WERI-Rb-1 (cell line): ENCODE measurements at regions not wholly inside any gene's neighbourhood (a gene's known extent, or its start where the extent isn't known, plus 50 kb on each side); places are given as distances from the start of the nearest gene placed in this dataset.
"Not testable (repeated sequence)": the region's sequence is repeated elsewhere in the genome, so short reads cannot be mapped to it uniquely, and the experiment has no call there.

Experiments
- DNase-seq: peaks from one replicate; pipeline ENCODE4 v3.0.0-alpha.2; 2020
- H3K27ac ChIP-seq: fragments of 250-450 bp; sonication (Bioruptor Pico); 2 replicates; pipeline ENCODE4 v1.5.1; 2020; ENCODE audit warnings: mild to moderate bottlenecking, moderate library complexity
- H3K27me3 ChIP-seq: fragments of 250-450 bp; sonication (Bioruptor Pico); 2 replicates; pipeline ENCODE4 v1.5.1; 2021; ENCODE audit warnings: mild to moderate bottlenecking, low read depth, moderate library complexity; ENCODE audit not compliant: insufficient read depth, severe bottlenecking
- H3K36me3 ChIP-seq: fragments of 250-450 bp; sonication (Bioruptor Pico); 2 replicates; pipeline ENCODE4 v1.5.1; 2020; ENCODE audit warnings: mild to moderate bottlenecking, moderate library complexity
- H3K4me3 ChIP-seq: 2 replicates; pipeline ENCODE4 v1.5.1; 2011; ENCODE audit warnings: low read depth, mild to moderate bottlenecking, control low read depth, low read length
- H3K9me3 ChIP-seq: fragments of 250-450 bp; sonication (Bioruptor Pico); 2 replicates; pipeline ENCODE4 v1.5.1; 2021; ENCODE audit warnings: mild to moderate bottlenecking, moderate library complexity; ENCODE audit not compliant: severe bottlenecking
- TF ChIP-seq, protein P1 (sequence below): IDR thresholded peaks from 2 replicates; pipeline ENCODE4 v1.5.1; 2011; ENCODE audit warnings: low read depth, mild to moderate bottlenecking, control low read depth, inconsistent platforms, low read length

DNA sequence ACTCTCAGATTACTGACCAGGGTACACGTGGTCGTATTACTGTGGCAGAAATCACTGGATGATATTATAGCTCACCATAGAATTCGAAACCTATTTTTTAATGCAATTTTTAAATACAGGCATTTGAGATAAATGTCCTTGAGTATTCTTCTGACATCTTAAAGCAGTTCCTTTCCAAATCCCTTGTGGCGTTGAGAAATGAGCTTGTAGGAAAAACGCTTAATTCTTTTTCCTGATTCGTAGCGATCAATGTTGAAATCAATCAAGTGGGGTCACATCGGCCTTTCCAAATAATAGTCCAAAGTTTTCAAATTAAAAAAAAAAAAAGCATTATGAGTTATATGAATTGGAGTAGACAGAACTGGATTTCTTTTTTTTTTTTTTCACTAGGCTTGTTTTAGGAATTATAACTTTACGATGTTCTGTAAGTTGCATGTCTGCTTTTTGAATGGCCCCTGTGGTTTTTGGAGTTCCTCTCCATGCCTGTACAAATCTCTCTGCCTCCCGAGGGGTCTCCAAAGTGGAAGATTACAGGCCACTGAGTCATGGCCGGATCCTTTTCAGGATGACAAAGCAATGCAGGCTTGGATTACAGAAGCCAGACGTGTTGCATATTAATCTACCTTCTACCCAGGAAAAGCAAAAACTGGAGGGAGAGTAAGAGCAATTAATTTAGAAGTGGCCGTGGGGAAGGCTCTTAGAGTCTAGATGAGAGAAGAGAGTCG, 226.1 kb downstream of the SHOX start:
- TF ChIP-seq, protein P1, sequence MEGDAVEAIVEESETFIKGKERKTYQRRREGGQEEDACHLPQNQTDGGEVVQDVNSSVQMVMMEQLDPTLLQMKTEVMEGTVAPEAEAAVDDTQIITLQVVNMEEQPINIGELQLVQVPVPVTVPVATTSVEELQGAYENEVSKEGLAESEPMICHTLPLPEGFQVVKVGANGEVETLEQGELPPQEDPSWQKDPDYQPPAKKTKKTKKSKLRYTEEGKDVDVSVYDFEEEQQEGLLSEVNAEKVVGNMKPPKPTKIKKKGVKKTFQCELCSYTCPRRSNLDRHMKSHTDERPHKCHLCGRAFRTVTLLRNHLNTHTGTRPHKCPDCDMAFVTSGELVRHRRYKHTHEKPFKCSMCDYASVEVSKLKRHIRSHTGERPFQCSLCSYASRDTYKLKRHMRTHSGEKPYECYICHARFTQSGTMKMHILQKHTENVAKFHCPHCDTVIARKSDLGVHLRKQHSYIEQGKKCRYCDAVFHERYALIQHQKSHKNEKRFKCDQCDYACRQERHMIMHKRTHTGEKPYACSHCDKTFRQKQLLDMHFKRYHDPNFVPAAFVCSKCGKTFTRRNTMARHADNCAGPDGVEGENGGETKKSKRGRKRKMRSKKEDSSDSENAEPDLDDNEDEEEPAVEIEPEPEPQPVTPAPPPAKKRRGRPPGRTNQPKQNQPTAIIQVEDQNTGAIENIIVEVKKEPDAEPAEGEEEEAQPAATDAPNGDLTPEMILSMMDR: no peak
- DNase-seq: no peak
- H3K9me3 ChIP-seq: no peaks in the 10 kb centered on the region
- no peak overlapping the region for H3K27ac ChIP-seq
- H3K36me3 ChIP-seq: no peaks in the 10 kb centered on the region
- peaks cover 33% of the 10 kb centered on the region for H3K27me3 ChIP-seq
- no peak overlapping the region for H3K4me3 ChIP-seq

DNA sequence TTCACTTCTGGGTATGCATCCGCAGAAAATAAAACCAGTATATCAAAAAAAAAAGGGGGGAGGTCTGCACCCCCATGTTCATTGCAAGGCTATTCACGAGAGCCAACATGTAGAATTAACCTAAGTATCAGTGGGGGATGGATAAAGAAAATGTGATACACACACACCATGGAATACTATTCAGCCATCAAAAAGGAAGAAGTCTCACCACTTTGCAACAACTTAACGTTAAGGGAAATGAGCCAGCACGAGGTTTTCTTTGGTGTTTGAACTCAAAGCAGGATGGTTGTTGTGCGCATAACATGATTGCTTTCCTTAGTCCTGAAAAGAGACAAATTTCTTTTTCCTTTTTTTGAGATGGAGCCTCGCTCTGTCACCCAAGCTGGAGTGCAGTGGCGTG, 222.7 kb downstream of the SHOX start:
- Histone ChIP-seq H3K27me3 (peaks cover 28% of the 10 kb centered on the region), H3K36me3 (no peaks in the 10 kb centered on the region), H3K27ac (no peak overlapping the region), H3K4me3 (no peak overlapping the region), H3K9me3 (no peaks in the 10 kb centered on the region)
- TF ChIP-seq, protein P1: no peak
- DNase-seq: no peak

DNA sequence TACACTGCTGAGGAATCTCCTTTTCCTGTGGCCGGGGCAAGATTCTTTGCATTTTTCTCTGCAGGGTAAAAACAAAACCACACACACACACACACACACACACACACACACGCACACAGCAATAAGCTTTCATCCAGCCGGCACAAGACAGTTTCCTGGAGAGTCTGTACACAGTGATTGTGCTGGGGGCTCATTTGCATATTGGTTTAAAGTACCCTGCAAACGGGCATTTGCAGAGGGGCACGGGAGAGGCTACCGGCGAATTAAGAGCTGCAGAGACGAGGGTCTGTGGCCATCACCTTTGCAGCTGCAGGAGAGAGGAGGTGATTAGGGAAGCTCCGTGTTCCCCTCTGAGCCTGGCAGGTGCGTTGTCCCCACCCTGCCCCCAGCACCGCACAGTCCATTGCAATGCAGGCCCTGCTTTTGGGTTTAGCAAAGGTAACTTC, 219.9 kb downstream of the SHOX start:
- Histone ChIP-seq H3K27me3 (peaks cover 27% of the 10 kb centered on the region), H3K9me3 (no peaks in the 10 kb centered on the region), H3K4me3 (no peak overlapping the region), H3K27ac (no peak overlapping the region), H3K36me3 (no peaks in the 10 kb centered on the region)
- no peak for DNase-seq
- TF ChIP-seq, protein P1: no peak

DNA sequence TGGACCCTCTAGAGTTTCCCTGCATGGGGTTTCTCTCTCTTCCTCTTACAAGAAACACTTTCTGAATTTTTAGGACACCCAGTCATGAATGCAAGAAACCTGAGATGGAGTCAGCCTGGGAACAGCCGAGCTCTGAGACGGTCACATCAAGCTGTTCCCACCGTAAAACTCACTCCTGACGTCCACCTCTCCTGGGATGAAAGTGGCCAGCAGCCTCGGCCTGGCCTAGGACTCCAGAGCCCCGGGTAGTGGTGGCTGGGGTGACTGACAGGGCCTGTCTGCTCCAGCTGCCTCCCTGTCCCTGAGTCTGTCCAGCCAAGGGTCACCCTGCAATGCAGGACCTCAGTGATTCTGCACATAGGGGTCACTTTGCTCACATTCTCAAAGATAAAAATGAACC, 217.8 kb downstream of the SHOX start:
- H3K27ac ChIP-seq: no peak overlapping the region
- DNase-seq: no peak
- H3K36me3 ChIP-seq: no peaks in the 10 kb centered on the region
- peaks cover 26% of the 10 kb centered on the region for H3K27me3 ChIP-seq
- TF ChIP-seq, protein P1: no peak
- H3K9me3 ChIP-seq: no peaks in the 10 kb centered on the region
- no peak overlapping the region for H3K4me3 ChIP-seq

DNA sequence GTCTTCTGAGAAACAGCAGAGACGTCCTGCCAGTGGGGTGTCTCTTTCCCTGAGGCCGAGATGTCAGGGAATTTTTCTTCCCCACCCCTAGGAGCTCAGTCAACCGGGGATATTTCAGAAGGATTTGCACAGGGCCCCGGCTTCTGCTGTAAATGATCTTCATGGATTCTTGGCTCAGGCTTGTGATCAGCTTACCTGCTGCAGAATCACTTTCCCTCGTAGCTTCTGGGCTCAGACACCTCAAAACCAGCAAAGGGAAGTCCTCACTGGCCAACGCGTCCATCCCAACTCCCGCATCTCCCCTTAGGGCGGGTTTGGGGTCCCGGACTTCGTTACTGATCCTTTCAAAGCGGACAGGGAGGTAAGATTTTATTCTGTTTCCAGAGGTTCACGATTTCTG, 212.7 kb downstream of the SHOX start:
- no peak for DNase-seq
- no peak overlapping the region for H3K4me3 ChIP-seq
- H3K36me3 ChIP-seq: no peaks in the 10 kb centered on the region
- peaks cover 18% of the 10 kb centered on the region for H3K27me3 ChIP-seq
- no peaks in the 10 kb centered on the region for H3K9me3 ChIP-seq
- TF ChIP-seq, protein P1: no peak
- no peak overlapping the region for H3K27ac ChIP-seq

DNA sequence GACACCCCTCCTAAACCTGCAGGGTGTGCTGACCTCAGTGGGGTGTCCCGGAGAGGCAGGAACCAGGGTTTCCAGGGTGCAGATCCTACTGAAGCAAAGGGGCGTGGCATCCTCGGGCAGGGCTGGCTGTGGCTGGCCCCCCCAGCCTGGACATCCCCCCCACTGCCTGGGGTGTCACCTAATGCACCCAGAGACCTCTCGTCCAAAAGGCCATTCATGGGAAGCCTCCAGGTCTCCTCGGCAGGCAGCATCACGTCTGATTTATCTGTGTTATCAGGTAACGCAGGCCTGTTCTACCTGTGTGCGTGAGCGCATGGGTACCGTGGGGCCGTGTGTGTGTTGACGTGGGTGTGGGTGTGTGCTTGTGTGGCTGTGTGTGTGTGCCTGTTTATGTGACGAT, 210.0 kb downstream of the SHOX start:
- Histone ChIP-seq H3K9me3 (peaks cover 12% of the 10 kb centered on the region), H3K27ac (no peak overlapping the region), H3K36me3 (no peaks in the 10 kb centered on the region), H3K4me3 (no peak overlapping the region), H3K27me3 (peaks cover 18% of the 10 kb centered on the region)
- TF ChIP-seq, protein P1: no peak
- DNase-seq: no peak

DNA sequence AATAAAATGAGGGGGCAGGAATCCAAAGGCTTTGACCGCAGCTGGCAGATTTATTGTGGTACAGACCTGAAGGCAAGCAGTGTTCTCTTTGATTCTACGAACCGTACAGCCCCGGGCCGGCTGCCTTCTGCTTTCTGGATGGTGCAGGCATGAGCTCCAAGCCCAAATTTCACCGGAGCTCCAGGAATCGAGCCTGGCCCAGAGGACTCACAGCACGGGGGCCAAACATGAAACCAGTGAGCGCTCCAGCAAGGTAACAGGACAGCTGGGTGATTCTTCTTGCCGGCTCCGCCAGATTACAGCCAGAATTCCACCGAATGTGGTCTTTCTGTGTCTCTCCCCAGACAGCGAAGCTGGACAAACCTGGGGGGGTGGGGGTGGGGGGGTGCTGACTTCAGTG, 208.1 kb downstream of the SHOX start:
- not testable (repeated sequence) for DNase-seq, H3K27ac ChIP-seq, H3K4me3 ChIP-seq, H3K36me3 ChIP-seq
- H3K27me3 ChIP-seq: peaks cover 18% of the 10 kb centered on the region
- H3K9me3 ChIP-seq: peaks cover 12% of the 10 kb centered on the region

DNA sequence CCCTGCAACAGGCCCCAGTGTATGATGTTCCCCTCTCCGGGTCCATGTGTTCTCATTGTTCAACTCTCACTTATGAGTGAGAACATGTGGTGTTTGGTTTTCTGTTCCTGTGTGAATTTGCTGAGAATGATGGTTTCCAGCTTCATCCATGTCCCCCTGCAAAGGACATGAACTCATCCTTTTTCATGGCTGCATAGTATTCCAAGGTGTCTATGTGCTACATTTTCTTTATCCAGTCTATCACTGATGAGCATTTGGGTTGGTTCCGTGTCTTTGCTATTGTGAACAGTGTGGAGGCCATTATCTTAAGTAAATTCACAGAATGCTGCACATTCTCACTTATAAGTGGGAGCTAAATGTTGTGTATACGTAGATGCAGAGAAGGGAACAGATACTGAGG, 205.3 kb downstream of the SHOX start:
- not testable (repeated sequence) for H3K4me3 ChIP-seq, H3K27ac ChIP-seq, H3K36me3 ChIP-seq, DNase-seq
- H3K27me3 ChIP-seq: peaks cover 11% of the 10 kb centered on the region
- H3K9me3 ChIP-seq: peaks cover 19% of the 10 kb centered on the region
